OCI-LY1 (cell line): ENCODE measurements at regions not wholly inside any gene's neighbourhood (a gene's known extent, or its start where the extent isn't known, plus 50 kb on each side); places are given as distances from the start of the nearest gene placed in this dataset.

ENCODE experiments used
- CTCF ChIP-seq: fragments of 200-600 bp; sonication (generic), shearing (Covaris generic); IDR thresholded peaks from 2 replicates; pipeline ENCODE4 v1.5.1; 2017; ENCODE audit warnings: mild to moderate bottlenecking, antibody characterized with exemption, low read length, moderate library complexity, mixed read lengths
- EZH2 ChIP-seq: fragments of 200-600 bp; sonication (generic), shearing (Covaris generic); IDR thresholded peaks from 2 replicates; pipeline ENCODE4 v1.8.0; 2017; ENCODE audit warnings: borderline replicate concordance, mixed run types, mild to moderate bottlenecking, antibody characterized with exemption, low read length, moderate library complexity, mixed read lengths

- TF ChIP-seq CTCF, result no peak
- TF ChIP-seq EZH2, result no peak
Measured at GRCh38 chr4:122990891-122991290, 68.5 kb upstream of the NUDT6 start.
